Neural cell (in vitro differentiated cells): ENCODE measurements at regions not wholly inside any gene's neighbourhood (a gene's known extent, or its start where the extent isn't known, plus 50 kb on each side); places are given as distances from the start of the nearest gene placed in this dataset.
A peak's percentile ranks its signal among the peaks of the same experiment; 100 is the strongest.

Experiments used
- CTCF ChIP-seq: fragments of 450-650 bp; IDR thresholded peaks from 2 replicates; pipeline ENCODE4 v1.5.1; 2014; ENCODE audit warnings: antibody characterized with exemption, mild to moderate bottlenecking, moderate library complexity; ENCODE audit not compliant: poor library complexity, severe bottlenecking
- EP300 ChIP-seq: fragments of 450-650 bp; conservative IDR thresholded peaks from 2 replicates; pipeline ENCODE4 v1.6.1; 2014; ENCODE audit warnings: antibody characterized with exemption, mild to moderate bottlenecking, moderate library complexity; ENCODE audit not compliant: poor library complexity, severe bottlenecking
- POLR2AphosphoS5 ChIP-seq: IDR thresholded peaks from 2 replicates; pipeline ENCODE4 v1.6.1; 2012
- REST ChIP-seq: IDR thresholded peaks from 2 replicates; pipeline ENCODE4 v1.6.1; 2012; ENCODE audit warnings: borderline replicate concordance
- SMC3 ChIP-seq: fragments of 450-650 bp; conservative IDR thresholded peaks from 2 replicates; pipeline ENCODE4 v1.6.1; 2014; ENCODE audit warnings: antibody characterized with exemption, mild to moderate bottlenecking, moderate library complexity; ENCODE audit not compliant: poor library complexity
- TAF1 ChIP-seq: IDR thresholded peaks from 2 replicates; pipeline ENCODE4 v1.6.1; 2012; ENCODE audit warnings: low read depth

GRCh38 chr9:84567805-84568204 is 101.7 kb upstream of the NTRK2 start:
- TF ChIP-seq EP300 (no peak), CTCF (no peak), REST (peak; percentile 30), TAF1 (no peak), POLR2AphosphoS5 (no peak), SMC3 (no peak)
